ENCODE measurements at regions not wholly inside any gene's neighbourhood (a gene's known extent, or its start where the extent isn't known, plus 50 kb on each side); places are given as distances from the start of the nearest gene placed in this dataset.
"Not testable (repeated sequence)": the region's sequence is repeated elsewhere in the genome, so short reads cannot be mapped to it uniquely, and the experiment has no call there.

DNA sequence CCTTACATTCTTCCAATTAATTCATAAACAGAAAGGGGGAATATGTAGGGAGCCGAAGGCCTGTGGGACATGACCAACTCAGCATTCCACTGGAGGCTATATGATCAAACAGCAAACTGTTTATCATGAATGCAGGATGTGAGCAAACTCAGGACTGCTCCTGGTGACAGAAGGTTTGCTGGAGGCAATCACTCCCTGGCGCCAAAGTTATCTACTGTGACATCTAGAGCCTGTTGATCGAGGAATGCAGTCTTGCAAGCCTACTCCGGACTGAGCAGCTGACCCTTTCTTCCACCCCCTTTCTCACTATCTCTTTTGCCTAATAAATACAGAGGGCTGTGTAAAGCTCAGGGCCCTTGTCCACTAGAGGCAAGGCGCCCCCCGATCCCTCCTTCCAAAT lies 122.0 kb upstream of the ZCCHC13 start:
- H3K4me1 ChIP-seq (ENCODE audit: insufficient read depth, low read length) = peaks cover 14% of the 10 kb centered on the region
- H3K4me2 ChIP-seq (ENCODE audit: low read depth, low read length); FAIRE-seq; H3K79me2 ChIP-seq (ENCODE audit: insufficient read depth, low read length); H4K20me1 ChIP-seq (ENCODE audit: insufficient read depth, low read length); H3K4me3 ChIP-seq (replicated peaks in 1 of 3; ENCODE audit: insufficient read depth in 1 of 3, low read depth in 2 of 3, low read length in 3 of 3); H3K27me3 ChIP-seq (ENCODE audit: control insufficient read depth in 1 of 2, insufficient read depth in 2 of 2, low read length in 2 of 2); H3K9me3 ChIP-seq (ENCODE audit: low read length); H2AFZ ChIP-seq (ENCODE audit: low read length); intact Hi-C loops (cut with micrococcal nuclease; ENCODE audit: unreplicated experiment); H3K9ac ChIP-seq (ENCODE audit: insufficient read depth, low read depth, low read length); CTCF ChIA-PET (ENCODE audit: low intra/inter-chr PET ratio, low total read pairs); H3K36me3 ChIP-seq (replicated peaks in 1 of 2; ENCODE audit: control insufficient read depth in 1 of 2, insufficient read depth in 2 of 2, low read length in 2 of 2); in situ Hi-C loops (cut with HindIII; ENCODE audit: extremely low pct_ligation_motif_present, low pct_unique_long_range_greater_than_20kb); DNase-seq (ENCODE audit: low spot score); ATAC-seq; H3K27ac ChIP-seq (ENCODE audit: extremely low read length, insufficient read depth, low read length); POLR2A ChIA-PET; BruUV-seq (replicated peaks): not testable (repeated sequence)
- 94% methylated on average over 5 of the region's 6 CpGs for WGBS (ENCODE audit: low lambda C conversion rate)

DNA sequence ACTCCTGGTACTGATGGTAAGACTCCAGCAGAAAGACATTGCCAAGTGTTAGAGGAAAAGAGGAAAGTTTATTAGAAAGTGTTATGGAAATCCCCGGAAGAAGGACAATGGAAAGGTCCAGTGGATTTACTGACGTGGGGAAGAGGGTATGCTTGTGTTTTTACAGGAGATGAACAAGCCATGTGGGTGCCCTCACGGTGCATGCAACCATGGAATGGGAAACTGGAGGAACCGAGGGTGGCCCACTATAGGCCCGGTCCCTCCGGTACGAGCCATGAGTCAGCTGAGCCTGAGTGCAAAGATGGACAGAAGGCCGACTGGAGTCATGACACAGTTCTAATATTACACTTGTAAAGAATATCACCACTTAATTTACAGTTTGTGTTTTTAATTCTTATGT lies 123.3 kb upstream of the ZCCHC13 start:
- H3K4me3 ChIP-seq (replicated peaks in 1 of 3; ENCODE audit: insufficient read depth in 1 of 3, low read depth in 2 of 3, low read length in 3 of 3) = no peak overlapping the region
- DNase-seq (ENCODE audit: low spot score) (no peak), ATAC-seq (no peak), FAIRE-seq (no peak)
- CTCF ChIA-PET (ENCODE audit: low intra/inter-chr PET ratio, low total read pairs) = no interaction called here
- BruUV-seq (replicated peaks) = no TSS peak
- H3K9me3 ChIP-seq (ENCODE audit: low read length) = no peaks in the 10 kb centered on the region
- H3K27me3 ChIP-seq (ENCODE audit: control insufficient read depth in 1 of 2, insufficient read depth in 2 of 2, low read length in 2 of 2) = no peaks in the 10 kb centered on the region
- H3K4me1 ChIP-seq (ENCODE audit: insufficient read depth, low read length) = peaks cover 14% of the 10 kb centered on the region
- intact Hi-C loops (cut with micrococcal nuclease; ENCODE audit: unreplicated experiment) = no loop called here
- H3K36me3 ChIP-seq (replicated peaks in 1 of 2; ENCODE audit: control insufficient read depth in 1 of 2, insufficient read depth in 2 of 2, low read length in 2 of 2) = no peaks in the 10 kb centered on the region
- no peak overlapping the region for H3K9ac ChIP-seq (ENCODE audit: insufficient read depth, low read depth, low read length)
- POLR2A ChIA-PET = no interaction called here
- H3K4me2 ChIP-seq (ENCODE audit: low read depth, low read length) = no peak overlapping the region
- H3K79me2 ChIP-seq (ENCODE audit: insufficient read depth, low read length) = no peaks in the 10 kb centered on the region
- H3K27ac ChIP-seq (ENCODE audit: extremely low read length, insufficient read depth, low read length) = no peak overlapping the region
- WGBS (ENCODE audit: low lambda C conversion rate) = 97% methylated on average over 3 of the region's 8 CpGs
- TF ChIP-seq, protein P1, sequence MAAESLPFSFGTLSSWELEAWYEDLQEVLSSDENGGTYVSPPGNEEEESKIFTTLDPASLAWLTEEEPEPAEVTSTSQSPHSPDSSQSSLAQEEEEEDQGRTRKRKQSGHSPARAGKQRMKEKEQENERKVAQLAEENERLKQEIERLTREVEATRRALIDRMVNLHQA (CRISPR knock-in tag; IDR thresholded peaks at IDR 0.05) = no peak
- TF ChIP-seq CHD2 (IDR thresholded peaks at IDR 0.05; ENCODE audit: low read depth, low read length) (no peak), ZNF101 (CRISPR knock-in tag; IDR thresholded peaks at IDR 0.05; ENCODE audit: borderline replicate concordance, low read depth) (no peak)
- H4K20me1 ChIP-seq (ENCODE audit: insufficient read depth, low read length) = no peaks in the 10 kb centered on the region
- no peak overlapping the region for H2AFZ ChIP-seq (ENCODE audit: low read length)
- in situ Hi-C loops (cut with HindIII; ENCODE audit: extremely low pct_ligation_motif_present, low pct_unique_long_range_greater_than_20kb) = no loop called here
